Activated CD4-positive, alpha-beta T cell treated with anti-CD3 and anti-CD28 coated beads, Interleukin-2, amount 50 U/mL, for 24 hours (primary cell): ENCODE measurements at regions not wholly inside any gene's neighbourhood (a gene's known extent, or its start where the extent isn't known, plus 50 kb on each side); places are given as distances from the start of the nearest gene placed in this dataset.
A peak's percentile ranks its signal among the peaks of the same experiment; 100 is the strongest.

ENCODE experiments used
- DNase-seq, 2 donors: peaks; one replicate each; pipeline ENCODE4 v3.0.0-alpha.2; 2020; ENCODE audit warnings: low read depth in 1 of 2, low spot score in 1 of 2

DNA sequence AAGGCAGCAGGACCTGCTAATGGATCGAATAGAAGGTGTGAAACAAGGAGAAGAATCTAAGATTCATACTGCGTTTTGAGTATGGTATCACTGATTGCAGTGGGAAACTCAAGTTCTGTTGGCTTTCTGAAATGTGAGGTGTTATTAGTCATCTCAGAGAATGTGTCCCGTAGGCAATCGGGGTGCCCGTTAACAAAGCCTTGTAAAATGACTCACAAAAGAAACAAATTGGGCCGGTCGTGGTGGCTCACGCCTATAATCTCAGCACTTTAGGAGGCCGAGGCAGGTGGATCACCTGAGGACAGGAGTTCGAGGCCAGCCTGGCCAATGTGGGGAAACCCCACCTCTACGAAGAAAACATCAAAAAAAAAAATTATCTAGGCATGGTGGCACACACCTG is 118.2 kb upstream of the C7orf33 start:
- no peak for DNase-seq

DNA sequence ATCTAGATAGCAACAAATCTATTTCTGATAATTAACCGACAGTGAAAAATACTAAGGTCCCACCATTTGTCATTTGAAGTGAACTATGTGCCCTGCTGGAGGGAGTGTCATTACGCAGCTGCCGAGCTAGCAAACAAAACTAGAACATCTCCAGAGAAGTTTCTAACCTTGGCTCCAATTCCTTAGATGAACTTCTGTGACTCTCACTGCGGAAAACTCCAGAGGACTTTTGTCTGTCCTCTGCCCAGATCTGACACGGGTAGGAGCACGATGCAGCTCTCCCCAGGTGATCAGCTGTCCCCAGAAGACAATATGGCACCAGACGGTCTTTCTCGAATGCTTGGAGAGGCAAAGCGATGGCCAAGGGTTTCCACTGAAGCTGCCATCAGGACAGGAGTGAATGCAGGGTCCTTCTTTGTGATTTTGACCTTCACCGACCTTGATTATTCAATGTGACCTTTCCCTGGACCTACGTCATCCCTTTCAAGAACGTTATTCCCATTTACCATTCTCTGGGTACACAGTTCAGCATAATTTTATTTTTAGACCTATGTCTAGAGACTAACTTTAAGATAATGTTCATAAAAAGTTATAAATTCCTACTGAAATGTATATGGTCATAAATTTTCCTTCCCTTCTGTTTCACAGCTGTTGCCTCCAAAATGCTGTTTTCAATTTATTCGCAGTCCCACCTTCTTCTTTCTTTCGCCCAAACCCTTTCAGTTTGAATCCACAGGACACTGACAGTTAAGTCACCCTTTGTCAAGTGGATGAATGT is 116.7 kb upstream of the C7orf33 start:
- no peak for DNase-seq

- no peak for DNase-seq
Observed at GRCh38 chr7:148474481-148475025, 116.0 kb upstream of the C7orf33 start.

DNA sequence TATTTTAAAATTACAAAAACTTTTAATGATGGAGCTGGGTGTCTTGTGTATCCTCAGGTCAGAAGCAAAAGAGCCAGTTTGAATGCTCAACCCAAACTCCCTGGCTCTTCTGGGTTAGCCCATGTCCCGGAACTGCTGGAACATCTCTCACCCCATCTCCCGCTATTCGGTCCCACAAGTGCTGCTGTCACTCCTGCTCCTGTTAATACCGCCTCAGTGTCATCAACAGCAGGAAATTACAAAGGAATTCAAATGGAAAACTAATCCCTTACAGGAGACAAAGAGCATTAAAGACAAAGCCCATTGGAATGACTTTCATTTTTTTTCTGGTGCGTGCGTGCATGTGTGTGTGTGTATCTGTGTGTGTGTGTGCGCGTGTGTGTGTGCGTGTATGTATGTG is 112.0 kb upstream of the C7orf33 start:
- no peak for DNase-seq

- no peak for DNase-seq
Observed at GRCh38 chr7:148480479-148481146, 110.0 kb upstream of the C7orf33 start.

- DNase-seq, result no peak
Observed at GRCh38 chr7:148481147-148481526, 109.4 kb upstream of the C7orf33 start.

DNA sequence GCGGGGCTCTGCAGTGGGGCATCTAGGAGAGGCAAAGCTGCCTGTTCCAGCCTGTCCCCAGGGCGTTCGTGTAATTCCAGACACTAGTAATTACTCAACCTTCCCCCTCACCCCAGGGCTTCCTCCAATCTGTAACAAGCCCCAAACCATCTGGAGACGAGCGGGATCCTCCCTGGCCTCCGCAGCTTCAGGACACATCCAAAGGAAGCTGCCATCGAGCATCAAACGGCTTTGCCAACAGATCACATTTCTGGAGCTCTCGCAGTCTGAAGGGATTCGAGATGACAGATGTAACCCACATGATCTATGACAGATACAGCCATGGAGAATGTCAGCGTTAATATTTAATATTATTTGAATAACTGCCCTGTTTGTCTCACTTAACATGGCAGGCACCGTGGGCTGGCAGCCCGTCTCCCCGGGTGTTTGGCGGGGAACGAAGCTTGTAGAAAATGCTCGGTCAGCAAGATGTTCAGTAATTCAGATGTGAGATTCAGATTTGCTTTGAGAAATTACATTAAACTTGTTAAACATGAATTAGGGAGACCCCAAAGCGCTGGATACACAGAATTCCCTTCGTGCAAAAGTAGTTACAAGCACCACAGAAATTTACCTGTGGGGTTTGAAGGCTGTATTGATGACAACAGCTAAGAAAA is 108.5 kb upstream of the C7orf33 start:
- no peak for DNase-seq

GRCh38 chr7:148483515-148484308 is 106.9 kb upstream of the C7orf33 start:
- no peak for DNase-seq

DNA sequence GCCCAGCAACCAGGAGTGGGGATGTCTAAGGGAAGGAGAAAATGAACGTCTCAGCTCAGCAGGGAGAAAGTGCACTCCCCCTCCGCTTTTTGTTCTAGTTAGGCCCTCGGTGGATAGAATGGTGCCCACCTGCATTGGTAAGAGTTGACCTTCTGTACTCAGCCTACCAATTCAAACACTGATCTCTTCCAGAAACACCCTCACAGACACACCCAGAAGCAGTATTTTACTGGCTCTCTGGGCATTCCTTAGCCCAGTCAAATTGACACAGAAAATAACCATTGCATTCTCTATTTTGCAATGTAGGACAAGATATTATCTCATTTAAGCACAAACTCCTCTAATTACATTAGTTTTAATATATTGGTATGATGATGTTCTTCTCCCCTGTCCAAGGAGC is 106.1 kb upstream of the C7orf33 start:
- DNase-seq, result no peak

DNA sequence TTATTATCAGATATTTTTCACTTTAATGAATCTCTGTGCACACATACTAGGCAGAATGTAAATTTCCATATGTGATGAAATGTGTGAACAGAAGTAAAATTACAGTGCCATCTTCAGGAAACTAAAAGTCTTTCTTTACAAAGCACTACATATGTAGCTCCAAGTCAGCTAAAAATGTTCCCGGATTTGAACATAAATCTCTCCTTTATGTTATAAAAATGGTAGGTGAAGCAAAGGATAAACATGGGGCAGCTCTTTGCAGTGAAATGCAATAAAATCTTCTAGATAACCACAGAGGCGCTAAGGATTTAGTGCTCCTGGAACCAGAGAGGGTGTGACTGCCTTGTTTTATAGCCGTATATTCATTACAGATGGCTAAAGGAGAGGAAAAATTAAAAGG is 104.9 kb upstream of the C7orf33 start:
- DNase-seq, result no peak

DNA sequence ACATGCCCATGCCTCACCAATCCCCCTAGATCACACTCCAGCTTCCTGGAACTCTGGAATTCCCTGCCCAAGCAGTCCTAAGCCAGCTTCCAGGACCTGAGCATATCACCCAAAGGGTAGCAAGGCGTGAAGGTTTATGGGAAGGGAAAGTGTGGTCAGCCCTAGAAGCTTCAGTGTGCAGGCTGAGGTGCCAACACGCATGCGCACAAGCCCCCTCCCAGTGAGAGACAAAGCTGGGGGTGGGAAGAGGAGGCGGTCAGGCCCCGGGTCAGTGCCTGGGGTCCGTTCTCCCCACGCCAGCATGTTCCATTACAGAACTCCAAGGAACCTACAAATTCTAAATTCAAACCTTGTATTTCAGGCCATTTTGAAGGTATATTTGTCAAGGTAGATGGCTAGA is 103.6 kb upstream of the C7orf33 start:
- no peak for DNase-seq

DNA sequence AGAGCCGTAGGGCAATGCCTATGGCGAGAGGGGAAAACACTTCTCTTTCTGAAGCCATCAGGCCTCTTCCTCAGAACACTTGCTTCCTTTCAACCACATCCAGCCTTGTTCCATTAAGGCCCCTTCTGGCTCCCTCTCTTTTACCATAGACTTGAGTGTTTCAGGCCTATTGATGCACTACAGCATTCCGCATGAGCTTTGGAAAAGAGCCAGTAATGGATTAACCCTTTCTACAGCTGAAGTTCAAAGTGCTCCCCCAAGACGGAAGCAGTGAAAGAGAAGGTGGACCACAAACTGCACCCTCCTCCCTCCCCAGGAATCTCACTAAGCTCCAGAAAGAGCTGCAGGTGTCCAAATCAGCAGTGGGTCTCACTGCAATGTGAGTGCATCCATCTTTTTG is 102.7 kb upstream of the C7orf33 start:
- DNase-seq, result no peak

DNA sequence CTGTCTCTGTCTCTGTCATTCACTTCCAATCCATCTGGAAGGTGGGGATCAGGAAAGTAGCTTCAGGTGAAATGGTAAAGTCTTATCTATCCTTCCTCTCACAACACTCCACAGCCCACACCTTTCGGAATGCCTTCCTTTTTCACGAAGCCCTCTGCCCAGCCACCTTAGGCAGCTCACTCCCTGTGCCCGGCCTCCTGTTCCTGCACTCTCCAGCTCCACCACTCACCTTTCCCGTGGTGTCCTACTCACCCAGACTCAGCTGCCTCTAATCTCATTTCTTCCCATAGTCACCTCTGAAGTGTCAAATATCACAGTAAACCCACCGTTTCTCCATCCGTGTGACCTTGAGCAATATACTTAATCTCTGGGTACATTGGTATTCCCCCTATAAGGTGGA is 100.9 kb upstream of the C7orf33 start:
- no peak for DNase-seq

DNA sequence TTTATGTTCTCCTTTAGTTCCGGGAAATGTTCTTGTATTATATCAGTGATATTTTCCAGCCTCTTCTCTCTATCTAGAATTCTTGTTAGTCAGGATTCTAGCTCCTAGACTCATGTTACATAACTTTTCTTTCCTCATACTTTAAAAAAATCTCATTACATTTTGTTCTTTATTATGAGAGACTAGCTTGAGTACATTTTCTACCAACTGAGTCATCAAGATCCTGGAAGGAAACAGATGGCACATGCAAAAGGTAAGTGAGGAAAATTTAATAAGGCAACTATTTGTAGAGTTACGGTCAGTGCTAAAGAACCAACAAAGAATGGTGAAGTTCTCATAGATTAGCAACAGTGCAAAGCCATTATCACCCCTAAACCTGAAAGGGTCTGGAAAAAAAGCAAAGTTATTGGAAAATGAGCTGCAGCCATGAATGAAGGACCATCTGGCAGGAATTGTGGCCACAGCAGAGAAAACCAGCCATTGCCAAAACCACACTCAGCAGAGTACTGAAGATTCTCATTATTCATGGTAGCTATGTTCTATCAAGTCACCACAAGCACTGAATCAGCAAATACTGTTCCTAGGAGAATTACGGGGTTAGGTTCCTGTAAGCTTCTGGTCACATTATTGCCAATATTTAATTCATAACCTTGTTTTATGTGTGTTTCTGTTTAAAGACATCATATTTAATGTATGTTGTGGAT is 98.3 kb upstream of the C7orf33 start:
- no peak for DNase-seq

DNA sequence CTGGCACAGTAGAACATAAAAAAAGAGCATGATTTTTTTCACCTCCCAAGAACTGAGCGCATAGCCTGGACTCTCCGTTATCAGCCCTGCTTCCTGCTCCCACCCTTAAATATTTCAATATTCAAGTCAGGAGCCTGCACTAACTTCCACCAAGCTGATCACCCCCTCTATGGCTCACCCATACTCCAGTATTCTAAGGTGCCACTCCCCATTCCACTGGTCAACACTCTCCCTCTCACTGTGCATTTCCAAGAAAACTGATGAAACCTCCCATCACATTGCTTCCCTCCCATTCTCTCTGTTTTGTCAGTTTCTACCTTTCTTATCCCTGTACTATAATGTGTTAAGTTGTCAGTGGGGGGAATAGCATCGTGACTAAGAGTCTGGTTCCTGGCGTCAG is 95.0 kb upstream of the C7orf33 start:
- no peak for DNase-seq

GRCh38 chr7:148500978-148501377 is 89.6 kb upstream of the C7orf33 start:
- DNase-seq, result no peak

DNA sequence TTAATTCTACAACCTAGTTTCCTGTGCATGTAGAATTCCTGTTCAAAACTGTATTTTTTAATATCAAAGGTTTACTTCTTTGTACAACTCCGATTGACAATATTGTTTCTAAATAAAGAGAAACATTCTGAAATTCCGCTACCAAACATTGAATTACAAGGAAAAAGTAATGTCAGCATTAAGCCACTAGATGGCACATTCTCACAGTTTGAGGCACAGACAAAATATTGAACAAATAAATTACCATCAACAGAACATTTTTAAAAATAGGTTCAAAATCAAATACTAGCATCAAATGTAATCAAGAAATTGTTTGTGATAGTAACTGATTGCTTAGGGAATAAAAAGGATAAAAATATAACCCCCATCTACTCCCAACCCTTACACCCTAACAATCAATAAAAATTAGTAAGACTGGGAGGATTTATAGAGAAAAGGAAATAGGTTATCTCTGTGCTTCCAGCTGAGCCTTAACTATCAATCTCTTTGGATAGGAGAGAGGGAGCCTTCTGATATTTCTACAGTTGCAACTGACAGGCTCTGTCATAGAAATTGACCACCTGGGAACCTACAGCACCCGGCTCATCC is 86.6 kb upstream of the C7orf33 start:
- no peak for DNase-seq

- no peak for DNase-seq
Observed at GRCh38 chr7:148505645-148506375, 84.8 kb upstream of the C7orf33 start.

- DNase-seq, result peak in 1 of 2 donors; percentile 14
Observed at GRCh38 chr7:148507064-148507573, 83.4 kb upstream of the C7orf33 start.
